Psoas muscle (tissue), 7 donors: ENCODE measurements at regions not wholly inside any gene's neighbourhood (a gene's known extent, or its start where the extent isn't known, plus 50 kb on each side); places are given as distances from the start of the nearest gene placed in this dataset.

Experiments used
- ATAC-seq, 4 donors: fragments of 200-7000 bp; cut with Tn5 transposase; one replicate each; pipeline ENCODE4 v1.9.1; 2020; ENCODE audit warnings: moderate library complexity in 3 of 4, mild to moderate bottlenecking in 2 of 4
- DNase-seq, 2 donors: peaks; one replicate each; pipeline ENCODE4 v3.0.0-alpha.2; 2020
- H3K27ac ChIP-seq: fragments of 200-600 bp; one replicate; pipeline ENCODE4 v1.8.0; 2022
- H3K27me3 ChIP-seq, 3 donors: fragments of 200-600 bp in 1 of 3; one replicate each; pipeline versions ENCODE4 v1.6.1 to v1.8.0; 2013 to 2022; ENCODE audit warnings: low read length in 2 of 3, mild to moderate bottlenecking in 2 of 3, moderate library complexity in 1 of 3; ENCODE audit not compliant: insufficient read depth in 3 of 3
- H3K36me3 ChIP-seq, 2 donors: fragments of 200-600 bp in 1 of 2; one replicate each; pipeline versions ENCODE4 v1.6.1 to v1.8.0; 2013 to 2022; ENCODE audit warnings: low read depth in 1 of 2, mild to moderate bottlenecking in 1 of 2, moderate library complexity in 1 of 2; ENCODE audit not compliant: insufficient read depth in 1 of 2
- H3K4me1 ChIP-seq: fragments of 200-600 bp; one replicate; pipeline ENCODE4 v1.8.0; 2022
- H3K4me3 ChIP-seq: fragments of 200-600 bp; one replicate; pipeline ENCODE4 v1.8.0; 2022; ENCODE audit warnings: mild to moderate bottlenecking
- H3K9me3 ChIP-seq: fragments of 200-600 bp; one replicate; pipeline ENCODE4 v1.8.0; 2022
- CTCF ChIP-seq: fragments of 200-600 bp; IDR thresholded peaks from one replicate; pipeline ENCODE4 v1.8.0; 2022; ENCODE audit warnings: antibody characterized with exemption
- WGBS, 3 donors: extraction: QIAGEN DNeasy Blood & Tissue Kit; methylation state at CpG; one replicate each; pipeline versions ENCODE4 v1.1.6 to v1.1.7; 2013; 5-methylcytosine and 5-hydroxymethylcytosine counted together
- intact Hi-C, 2 donors: fragments of 100-400 bp; cut with DNase I; formaldehyde crosslinking; loops; one replicate each; pipeline versions ENCODE4 v1.11.0 to v1.14.2; 2022
- donor health status: healthy with polysubstance abuse.
- donor health status: DM: no; HTN: no; CAD: no; lungs with moderate emphysema.
- donor health status: Bipolar disorder and iron deficiency.
- donor health status: healthy.
- donor health status: DM: yes; HTN: yes; CAD: no.
- donor health status: DM: no; HTN: no; CAD: no.
- donor health status: DM: yes; HTN: yes; CAD: no.

- 89 to 94% (median 92%) methylated on average over 16 of the region's 16 CpGs for WGBS, 3 donors
- no peaks in the 10 kb centered on the region for H3K36me3 ChIP-seq
- no peaks in the 10 kb centered on the region for H3K9me3 ChIP-seq
- H3K4me1 ChIP-seq, result no peaks in the 10 kb centered on the region
- ATAC-seq (no peak), DNase-seq (no peak)
- H3K27ac ChIP-seq, result no peak overlapping the region
- H3K27me3 ChIP-seq, result no peaks in the 10 kb centered on the region
- H3K4me3 ChIP-seq, result no peak overlapping the region
- TF ChIP-seq CTCF, result no peak
- intact Hi-C loops, result no loop called here
These were observed 1237.4 kb upstream of the CDH18 start for GRCh38 chr5:21225223-21226064.

- Histone ChIP-seq H3K27ac (no peak overlapping the region), H3K36me3 (no peaks in the 10 kb centered on the region), H3K4me3 (no peak overlapping the region), H3K27me3 (no peaks in the 10 kb centered on the region), H3K4me1 (no peaks in the 10 kb centered on the region), H3K9me3 (no peaks in the 10 kb centered on the region)
- WGBS, 3 donors, result 63 to 80% (median 69%) methylated on average over 1 of the region's 1 CpG
- no peak for DNase-seq
- no peak for TF ChIP-seq CTCF
- ATAC-seq, result no peak
- intact Hi-C loops, result no loop called here
These were observed 1233.6 kb upstream of the CDH18 start for GRCh38 chr5:21221616-21222015.

- WGBS, 3 donors, result 64 to 71% (median 67%) methylated on average over 2 of the region's 2 CpGs
- Histone ChIP-seq H3K4me1 (no peaks in the 10 kb centered on the region), H3K27ac (no peak overlapping the region), H3K9me3 (no peaks in the 10 kb centered on the region), H3K4me3 (no peak overlapping the region), H3K27me3 (no peaks in the 10 kb centered on the region), H3K36me3 (no peaks in the 10 kb centered on the region)
- intact Hi-C loops, result no loop called here
- no peak for TF ChIP-seq CTCF
- ATAC-seq, result no peak
- no peak for DNase-seq
These were observed 1232.0 kb upstream of the CDH18 start for GRCh38 chr5:21219966-21220365.

- DNase-seq (no peak), ATAC-seq (no peak)
- Histone ChIP-seq H3K9me3 (no peaks in the 10 kb centered on the region), H3K4me3 (no peak overlapping the region), H3K27ac (no peak overlapping the region), H3K36me3 (no peaks in the 10 kb centered on the region), H3K27me3 (no peaks in the 10 kb centered on the region), H3K4me1 (no peaks in the 10 kb centered on the region)
- intact Hi-C loops, result no loop called here
- TF ChIP-seq CTCF, result no peak
- WGBS, 3 donors, result 89 to 91% (median 91%) methylated on average over 1 of the region's 1 CpG
These were observed 1231.3 kb upstream of the CDH18 start for GRCh38 chr5:21219251-21219650.

- Histone ChIP-seq H3K27ac (no peak overlapping the region), H3K9me3 (no peaks in the 10 kb centered on the region), H3K4me3 (no peak overlapping the region), H3K27me3 (no peaks in the 10 kb centered on the region), H3K4me1 (no peaks in the 10 kb centered on the region), H3K36me3 (no peaks in the 10 kb centered on the region)
- ATAC-seq, result no peak
- DNase-seq, result no peak
- intact Hi-C loops, result no loop called here
- WGBS, 3 donors, result 55 to 66% (median 58%) methylated on average over 1 of the region's 1 CpG
- no peak for TF ChIP-seq CTCF
These were observed 1224.0 kb upstream of the CDH18 start for GRCh38 chr5:21212026-21212425.
